GM21576 (cell line): ENCODE measurements at regions not wholly inside any gene's neighbourhood (a gene's known extent, or its start where the extent isn't known, plus 50 kb on each side); places are given as distances from the start of the nearest gene placed in this dataset.
"Not testable (repeated sequence)": the region's sequence is repeated elsewhere in the genome, so short reads cannot be mapped to it uniquely, and the experiment has no call there.

ENCODE experiments used
- ATAC-seq: cut with Tn5 transposase; IDR thresholded peaks from one replicate; pipeline ENCODE4 v1.9.1; 2021; ENCODE audit warnings: mild to moderate bottlenecking, moderate library complexity; ENCODE audit not compliant: unreplicated experiment

- no peak for ATAC-seq
Measured at GRCh38 chr7:26083113-26083512, 68.9 kb upstream of the NFE2L3 start.

DNA sequence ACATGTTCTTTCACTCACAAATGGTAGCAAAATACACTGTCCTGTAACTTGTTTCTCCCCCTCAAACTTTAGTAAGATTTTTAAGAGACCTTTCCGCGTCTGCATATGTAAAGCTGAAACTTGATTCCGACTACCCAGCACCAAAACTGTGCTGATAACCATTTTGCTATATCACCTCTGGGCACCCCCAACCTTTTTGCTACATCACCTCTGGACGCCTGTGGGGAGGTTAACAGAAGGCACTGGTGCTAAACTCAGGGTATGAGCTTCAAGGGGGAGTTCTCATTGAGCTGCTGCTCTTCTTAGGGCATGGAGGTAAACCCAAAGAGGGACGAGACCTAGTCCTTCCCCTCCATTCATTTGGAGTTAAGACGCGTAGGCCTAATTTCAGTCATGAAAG lies 67.6 kb upstream of the NFE2L3 start:
- ATAC-seq: no peak

DNA sequence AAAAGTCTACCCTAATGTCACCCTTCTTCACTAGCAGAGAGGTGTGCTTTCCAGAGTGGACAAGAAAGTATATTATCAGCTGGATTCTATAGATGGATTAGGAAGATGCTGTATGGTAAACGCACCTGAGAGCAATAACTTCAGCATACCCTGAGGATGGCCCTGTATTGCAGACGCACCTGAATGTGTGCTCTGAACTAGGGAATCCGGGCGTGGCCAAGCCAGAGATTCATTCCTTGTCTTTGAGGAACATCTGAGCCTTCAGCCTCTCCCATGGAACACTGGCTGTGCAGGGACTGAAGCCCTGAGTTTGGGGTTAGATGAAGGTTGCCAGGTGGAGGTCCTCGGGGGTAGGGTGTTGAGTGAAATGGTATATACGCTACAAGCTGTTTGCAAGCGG lies 66.2 kb upstream of the NFE2L3 start:
- no peak for ATAC-seq

- no peak for ATAC-seq
Measured at GRCh38 chr7:26087321-26088091, 64.5 kb upstream of the NFE2L3 start.

GRCh38 chr7:26089469-26089868 lies 62.5 kb upstream of the NFE2L3 start:
- not testable (repeated sequence) for ATAC-seq

DNA sequence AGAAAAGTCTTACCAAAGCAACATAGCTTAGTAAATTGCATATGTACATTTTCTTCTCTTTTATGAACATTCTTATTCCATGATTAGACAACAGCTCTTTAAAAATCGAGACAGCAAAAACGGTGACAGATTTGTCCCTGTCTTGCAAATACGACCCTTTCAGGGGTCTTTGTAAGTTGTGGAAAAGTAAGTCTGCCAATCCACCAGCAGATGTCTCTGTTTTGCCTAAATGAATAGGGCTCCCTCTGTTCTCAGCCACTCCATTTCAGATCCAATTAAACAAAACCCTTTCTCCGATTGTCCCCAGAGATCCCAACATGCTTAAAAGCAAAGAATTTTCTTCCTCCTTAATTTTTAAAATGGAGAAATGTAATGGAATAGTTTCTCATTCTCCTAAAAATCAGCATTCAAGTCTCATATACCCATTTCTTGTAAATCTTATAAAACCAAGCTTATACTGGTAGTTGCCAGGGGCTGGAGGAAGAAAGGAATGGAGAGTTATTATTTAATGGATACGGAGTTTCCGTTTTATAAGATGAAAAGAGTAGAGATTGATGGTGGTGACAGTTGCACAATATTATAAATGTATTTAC lies 61.0 kb upstream of the NFE2L3 start:
- no peak for ATAC-seq

DNA sequence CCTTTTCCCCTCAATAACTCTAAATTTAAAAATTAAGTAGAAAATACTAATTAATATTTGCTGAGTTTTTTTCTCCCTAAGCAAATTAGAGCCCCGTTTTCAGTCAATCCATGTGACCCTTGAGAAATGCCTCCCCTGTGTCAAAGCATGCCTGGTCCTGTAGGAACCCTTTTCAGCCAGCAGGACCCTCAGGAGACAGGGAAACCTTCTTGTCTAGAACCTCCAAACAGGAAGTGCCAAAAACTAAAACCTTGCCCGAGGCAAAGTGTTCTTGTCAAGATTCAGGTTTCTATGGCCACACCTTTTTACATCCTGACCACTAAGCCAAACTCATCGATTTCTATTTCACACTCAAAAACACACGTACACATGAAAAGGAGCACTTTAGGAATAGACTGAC lies 60.1 kb upstream of the NFE2L3 start:
- ATAC-seq: no peak

GRCh38 chr7:26093023-26093422 lies 59.0 kb upstream of the NFE2L3 start:
- ATAC-seq: no peak

- ATAC-seq: no peak
Measured at GRCh38 chr7:26096136-26096535, 55.9 kb upstream of the NFE2L3 start.

DNA sequence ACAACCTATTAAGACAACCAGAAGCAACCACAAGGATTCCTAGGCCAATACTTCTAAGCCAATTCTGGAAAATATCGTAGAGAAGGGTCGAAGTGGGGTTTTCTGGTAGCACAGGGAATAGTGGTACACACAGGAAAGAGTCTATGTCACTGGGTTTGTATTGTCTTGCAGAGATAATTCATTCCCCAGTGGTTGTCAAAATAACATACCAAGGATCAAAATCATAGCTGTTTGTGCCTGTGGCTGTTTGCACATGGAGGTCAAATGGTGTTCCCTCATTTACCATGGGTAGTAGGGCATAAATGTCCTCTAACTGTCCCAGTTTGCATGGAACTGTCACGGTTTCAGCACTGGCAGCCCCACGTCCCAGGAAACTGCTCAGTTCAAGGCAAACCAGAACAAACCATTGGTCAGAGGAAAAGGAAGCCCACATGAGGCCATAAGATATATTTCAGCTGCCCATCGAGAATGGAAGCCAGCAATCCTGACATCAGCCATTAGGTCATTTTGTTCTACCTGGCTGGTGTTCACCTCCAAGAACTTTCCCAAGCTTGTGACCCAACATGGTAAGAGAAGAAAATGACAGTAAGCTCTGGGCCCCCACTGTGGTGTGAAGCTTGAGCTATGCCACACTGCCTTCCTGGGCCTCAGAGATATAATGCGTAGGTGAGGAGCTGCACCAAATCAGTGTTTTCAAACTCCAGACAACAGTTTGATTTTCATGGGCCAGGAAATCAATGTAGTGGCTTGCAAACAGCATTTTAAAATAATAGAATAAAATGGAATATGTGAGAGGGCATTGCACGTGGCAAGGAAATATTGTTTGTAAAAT lies 53.9 kb upstream of the NFE2L3 start:
- no peak for ATAC-seq

- ATAC-seq: no peak
Measured at GRCh38 chr7:26099236-26099635, 52.8 kb upstream of the NFE2L3 start.

DNA sequence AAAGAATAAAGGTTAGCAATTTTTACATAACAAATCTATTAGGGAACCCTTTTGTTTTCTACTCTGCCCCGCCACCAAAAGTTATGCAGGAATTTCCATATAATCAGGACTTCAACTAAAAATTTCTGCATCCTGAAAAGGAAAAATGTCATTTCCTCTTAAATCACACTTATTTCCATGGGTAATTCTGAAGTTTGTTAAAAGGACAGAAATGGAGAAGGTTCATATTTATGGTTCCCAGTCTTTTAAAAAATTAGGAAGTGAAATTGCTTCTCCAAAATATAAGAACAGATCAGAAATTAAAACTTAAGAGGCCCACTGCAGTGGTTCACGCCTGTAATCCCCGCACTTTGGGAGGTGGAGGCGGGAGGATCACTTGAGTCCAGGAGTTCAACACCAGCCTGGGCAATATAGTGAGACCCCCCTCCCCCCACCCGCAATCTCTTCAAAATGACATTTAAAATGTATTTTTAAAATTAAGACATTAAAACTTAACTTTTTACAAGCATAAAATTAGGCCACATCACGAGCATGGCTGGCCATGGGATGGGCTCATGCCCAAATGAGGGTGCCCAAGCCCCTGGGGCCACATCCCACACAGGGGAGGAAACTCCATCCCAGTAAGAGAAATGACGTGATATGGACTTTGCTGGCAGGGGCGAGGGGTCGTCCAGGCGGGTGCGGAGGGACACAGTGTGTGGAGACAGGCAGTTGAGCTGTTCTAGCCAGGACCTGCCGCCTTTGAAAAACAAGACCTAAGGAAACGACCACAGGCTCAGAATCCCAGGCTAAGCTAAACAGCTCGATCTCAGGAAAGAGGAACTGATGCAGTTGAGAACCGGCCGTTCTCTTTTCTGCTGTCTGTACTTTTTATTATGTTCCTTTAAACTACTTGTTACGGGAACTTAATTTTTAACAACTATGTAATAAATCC lies 51.3 kb upstream of the NFE2L3 start:
- no peak for ATAC-seq

DNA sequence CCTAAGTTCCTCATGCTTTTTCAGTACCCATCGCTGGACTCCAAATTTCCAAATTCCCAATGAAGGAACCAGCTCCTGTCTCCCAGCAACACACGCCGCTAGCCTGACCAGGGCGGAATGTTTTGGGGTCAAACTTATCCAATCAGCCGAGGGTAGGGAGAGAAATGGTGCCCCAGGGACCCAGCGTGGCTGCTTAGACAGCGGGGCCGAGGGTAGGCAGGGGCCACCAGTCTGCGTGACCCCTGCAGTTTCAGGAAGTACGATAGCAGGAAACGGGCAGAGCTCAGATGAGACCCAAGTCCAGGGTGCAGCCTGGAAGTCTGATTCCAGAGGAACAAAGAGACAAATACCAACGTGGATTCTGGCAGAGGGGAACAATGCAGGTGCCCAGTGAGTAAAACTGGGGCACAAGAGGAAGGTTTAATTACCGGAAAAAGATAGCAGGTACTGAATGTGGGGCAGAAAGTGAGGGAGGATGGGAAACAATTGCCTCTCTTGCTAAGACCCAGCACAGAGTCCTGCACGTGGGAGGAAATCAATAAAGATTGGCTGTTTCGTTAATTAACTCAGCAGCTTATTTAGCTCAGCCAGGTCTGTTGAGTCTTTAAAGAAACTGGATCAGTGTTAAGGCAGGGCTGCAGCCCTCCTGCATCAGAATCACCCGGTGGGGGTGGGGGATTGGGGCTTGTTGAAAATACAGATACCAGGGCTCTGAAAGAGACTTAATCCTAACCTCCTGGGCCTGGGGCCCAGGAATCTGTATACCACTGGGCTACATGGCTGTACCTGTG lies 50.4 kb upstream of the NFE2L3 start:
- ATAC-seq: peak; percentile 45

- no peak for ATAC-seq
Measured at GRCh38 chr7:26102176-26102575, 49.8 kb upstream of the NFE2L3 start.
